ENCODE measurements at regions not wholly inside any gene's neighbourhood (a gene's known extent, or its start where the extent isn't known, plus 50 kb on each side); places are given as distances from the start of the nearest gene placed in this dataset.

GRCh38 chr6:43946641-43947363, 176.8 kb downstream of the VEGFA start (continued):
- peak; percentile 75; the same call in 1 of the 2 replicates for TF ChIP-seq ZNF197 (CRISPR knock-in tag; IDR thresholded peaks at IDR 0.05; ENCODE audit: low read depth)
- no peak for TF ChIP-seq NR4A1 (CRISPR knock-in tag; IDR thresholded peaks at IDR 0.05)
- peak; percentile 62 for TF ChIP-seq NR4A1 (tag; IDR thresholded peaks at IDR 0.05)
- no peak for TF ChIP-seq RFX7 (CRISPR knock-in tag; IDR thresholded peaks at IDR 0.05)
- TF ChIP-seq ETV1 (tag; conservative IDR thresholded peaks at IDR 0.05; ENCODE audit: low read depth), result 0 out of 2 replicates have a peak, but pooled peaks have one; percentile 42
- TF ChIP-seq IFI16 (CRISPR knock-in tag; IDR thresholded peaks at IDR 0.05), result 0 out of 2 replicates have a peak, but pooled peaks have one; percentile 42
- peak; percentile 73 to 90 for TF ChIP-seq TRIM24 (IDR thresholded peaks at IDR 0.05)
- peak in 1 of 2 experiments; percentile 95; a peak in 2 of 3 replicates for TF ChIP-seq CBX3 (IDR thresholded peaks at IDR 0.05; ENCODE audit: borderline replicate concordance in 1 of 2, low read length in 2 of 2)
- TF ChIP-seq STAG1 (CRISPR knock-in tag; IDR thresholded peaks at IDR 0.05; ENCODE audit: borderline replicate concordance), result no peak
- TF ChIP-seq ATF7 (IDR thresholded peaks at IDR 0.05), result peak; percentile 43; the same call in 1 of the 2 replicates
- peak in 1 of 2 experiments; percentile 43; a peak in 1 of 4 replicates for TF ChIP-seq HDAC1 (IDR thresholded peaks at IDR 0.05)
- 0 out of 2 replicates have a peak, but pooled peaks have one; percentile 3 for TF ChIP-seq CREM (IDR thresholded peaks at IDR 0.05; ENCODE audit: low read depth)
- no peak for TF ChIP-seq ZBED1 (IDR thresholded peaks at IDR 0.05)
- no peak for TF ChIP-seq CEBPB (tag; IDR thresholded peaks at IDR 0.05)
- 0 out of 2 replicates have a peak, but pooled peaks have one; percentile 3 for TF ChIP-seq CREB3 (tag; conservative IDR thresholded peaks at IDR 0.05; ENCODE audit: low read depth)
- TF ChIP-seq CHAMP1 (IDR thresholded peaks at IDR 0.05), result peak; percentile 64
- peak; percentile 64; the same call in 1 of the 2 replicates for TF ChIP-seq PML (IDR thresholded peaks at IDR 0.05; ENCODE audit: low read length)
- TF ChIP-seq GTF2A2 (tag; IDR thresholded peaks at IDR 0.05), result no peak; the same call in 1 of the 2 replicates
- peak; percentile 35; the same call in 1 of the 2 replicates for TF ChIP-seq JUND (IDR thresholded peaks at IDR 0.05; ENCODE audit: borderline replicate concordance, low read depth, low read length)
- peak; percentile 68; the same call in 2 of the 3 replicates for TF ChIP-seq JUND (tag; IDR thresholded peaks at IDR 0.05; ENCODE audit: borderline replicate concordance, low read depth, low read length)
- TF ChIP-seq GABPB2 (CRISPR knock-in tag; conservative IDR thresholded peaks at IDR 0.05), result no peak
- TF ChIP-seq POLR2G (IDR thresholded peaks at IDR 0.05; ENCODE audit: low read depth, low read length), result no peak
- no peak for TF ChIP-seq BCLAF1 (IDR thresholded peaks at IDR 0.05; ENCODE audit: borderline replicate concordance in 1 of 2, control insufficient read depth in 1 of 2, low read depth in 2 of 2, low read length in 1 of 2)

Measured in K562 (cell line).